ENCODE measurements at regions not wholly inside any gene's neighbourhood (a gene's known extent, or its start where the extent isn't known, plus 50 kb on each side); places are given as distances from the start of the nearest gene placed in this dataset.

- Mint-ChIP-seq H3K27me3 (peaks cover 12 to 48% (median 35%) of the 10 kb centered on the region in 5 donors), H3K4me3 (no peak overlapping the region), H3K27ac (no peak overlapping the region), H3K9me3 (no peaks in the 10 kb centered on the region), H3K36me3 (no peaks in the 10 kb centered on the region), H3K4me1 (peaks cover 0 to 3% (median under 1%) of the 10 kb centered on the region in 4 donors)
- POLR2A ChIA-PET, result no interaction called here
- DNase-seq, result peak in 1 of 10 donors; percentile 6
- ATAC-seq, result peak in 1 of 2 donors; percentile 35
Measured at GRCh38 chr3:10744098-10744465, 71.9 kb upstream of the SLC6A11 start.

- Mint-ChIP-seq H3K4me3 (no peak overlapping the region), H3K27ac (no peak overlapping the region), H3K36me3 (no peaks in the 10 kb centered on the region), H3K27me3 (peaks cover 11 to 35% (median 25%) of the 10 kb centered on the region in 5 donors), H3K4me1 (no peaks in the 10 kb centered on the region), H3K9me3 (no peaks in the 10 kb centered on the region)
- no peak for DNase-seq
- no peak for ATAC-seq
- POLR2A ChIA-PET, result no interaction called here
Measured at GRCh38 chr3:10745392-10745791, 70.6 kb upstream of the SLC6A11 start.

DNA sequence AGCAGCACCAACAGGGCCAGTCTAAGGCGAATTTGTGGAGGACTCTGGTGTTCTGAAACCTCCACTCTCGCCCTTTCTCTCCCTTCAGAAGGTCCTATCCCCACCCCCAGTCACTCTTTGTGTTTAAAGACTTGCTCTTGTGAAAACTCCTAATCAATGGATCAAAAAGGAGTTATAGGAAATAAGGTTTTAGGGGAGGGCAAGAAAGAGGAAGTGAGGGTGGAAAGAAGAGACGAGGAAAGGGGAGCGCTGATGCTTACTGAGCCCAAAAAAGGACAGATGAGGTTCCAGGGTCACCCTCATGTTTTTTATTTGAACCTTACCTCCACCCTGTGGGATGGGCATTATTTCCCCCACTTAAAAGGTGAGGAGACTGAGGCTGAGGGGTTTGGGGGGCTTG is 70.0 kb upstream of the SLC6A11 start:
- ATAC-seq (no peak), DNase-seq (no peak)
- no peaks in the 10 kb centered on the region for H3K4me1 Mint-ChIP-seq
- H3K9me3 Mint-ChIP-seq, result no peaks in the 10 kb centered on the region
- no peak overlapping the region for H3K27ac Mint-ChIP-seq
- H3K36me3 Mint-ChIP-seq, result no peaks in the 10 kb centered on the region
- peaks cover 7 to 29% (median 19%) of the 10 kb centered on the region in 5 donors for H3K27me3 Mint-ChIP-seq
- H3K4me3 Mint-ChIP-seq, result no peak overlapping the region
- POLR2A ChIA-PET, result interaction anchor here (0.6 kb wide), 1 partner anchor 966 kb away, joined by 3 read pairs; no protein-coding TSS in a partner anchor

GRCh38 chr3:10746684-10747083 is 69.3 kb upstream of the SLC6A11 start:
- no peak for ATAC-seq
- no peak overlapping the region for H3K27ac Mint-ChIP-seq
- POLR2A ChIA-PET, result no interaction called here

DNA sequence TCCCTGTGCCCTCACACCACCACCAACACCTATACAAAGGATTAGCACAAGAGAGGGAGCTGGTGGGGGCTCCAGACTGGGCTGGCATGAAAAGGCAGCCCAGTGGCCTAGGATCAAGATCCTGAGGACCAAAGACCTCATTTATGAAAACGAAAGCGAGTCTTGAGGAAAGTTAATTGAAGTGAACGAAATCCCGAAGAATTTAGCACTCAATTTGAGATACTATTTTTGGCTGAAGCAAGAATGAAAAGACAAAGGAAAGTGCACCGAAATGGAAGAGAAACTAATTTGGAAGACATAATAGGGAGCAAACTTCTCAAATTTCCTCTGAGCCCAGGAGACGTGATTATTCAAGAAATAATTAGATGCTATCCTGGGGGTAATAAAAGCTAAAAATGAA is 68.7 kb upstream of the SLC6A11 start:
- Mint-ChIP-seq H3K36me3 (no peaks in the 10 kb centered on the region), H3K27me3 (peaks cover 6 to 22% (median 17%) of the 10 kb centered on the region in 5 donors), H3K27ac (peak overlapping the region in 1 of 10 donors; percentile 71), H3K4me3 (no peak overlapping the region), H3K4me1 (no peaks in the 10 kb centered on the region), H3K9me3 (no peaks in the 10 kb centered on the region)
- no peak for DNase-seq
- no peak for ATAC-seq
- POLR2A ChIA-PET, result no interaction called here

More at GRCh38 chr3:10746684-10747083, 69.3 kb upstream of the SLC6A11 start:
- H3K4me3 Mint-ChIP-seq, result no peak overlapping the region
- H3K4me1 Mint-ChIP-seq, result no peaks in the 10 kb centered on the region
- peaks cover 6 to 25% (median 17%) of the 10 kb centered on the region in 5 donors for H3K27me3 Mint-ChIP-seq
- DNase-seq, result no peak
- no peaks in the 10 kb centered on the region for H3K9me3 Mint-ChIP-seq
- no peaks in the 10 kb centered on the region for H3K36me3 Mint-ChIP-seq

GRCh38 chr3:10748040-10748439 is 68.0 kb upstream of the SLC6A11 start:
- peaks cover 6 to 21% (median 19%) of the 10 kb centered on the region in 5 donors for H3K27me3 Mint-ChIP-seq
- H3K9me3 Mint-ChIP-seq, result no peaks in the 10 kb centered on the region
- H3K36me3 Mint-ChIP-seq, result no peaks in the 10 kb centered on the region
- no peaks in the 10 kb centered on the region for H3K4me1 Mint-ChIP-seq
- no peak overlapping the region for H3K27ac Mint-ChIP-seq
- H3K4me3 Mint-ChIP-seq, result no peak overlapping the region
- DNase-seq, result no peak
- POLR2A ChIA-PET, result no interaction called here
- ATAC-seq, result no peak

GRCh38 chr3:10753964-10754363 is 62.1 kb upstream of the SLC6A11 start:
- H3K36me3 Mint-ChIP-seq, result peaks cover 0 to 8% (median 0%) of the 10 kb centered on the region in 3 donors
- ATAC-seq, result no peak
- H3K27me3 Mint-ChIP-seq, result peaks cover 20 to 57% (median 32%) of the 10 kb centered on the region in 5 donors
- POLR2A ChIA-PET, result no interaction called here
- peak in 7 of 10 donors; percentile 20 to 65 (median 21) for DNase-seq
- no peak overlapping the region for H3K4me3 Mint-ChIP-seq
- H3K9me3 Mint-ChIP-seq, result peaks cover 0 to 17% (median 0%) of the 10 kb centered on the region in 9 donors
- H3K27ac Mint-ChIP-seq, result no peak overlapping the region
- H3K4me1 Mint-ChIP-seq, result no peaks in the 10 kb centered on the region

DNA sequence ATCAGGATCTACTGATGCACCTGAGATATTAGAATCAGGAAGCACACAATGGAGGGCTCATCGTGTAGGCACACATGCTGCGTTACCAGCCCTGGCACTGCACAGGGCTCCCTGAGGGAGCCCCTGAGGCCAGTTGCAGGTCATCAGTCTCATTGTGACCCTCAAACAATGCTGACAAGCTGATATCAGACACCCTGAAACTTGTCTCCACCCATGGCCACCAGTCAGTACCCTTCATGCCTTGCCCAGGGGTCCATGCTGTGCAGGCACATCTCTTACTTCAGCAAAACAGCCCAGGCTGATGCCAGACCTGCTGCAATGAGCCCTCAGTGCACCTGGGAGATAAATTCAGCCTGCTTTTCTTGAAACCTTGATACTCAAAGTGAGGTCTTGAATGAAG is 59.5 kb upstream of the SLC6A11 start:
- POLR2A ChIA-PET, result no interaction called here
- no peak overlapping the region for H3K27ac Mint-ChIP-seq
- peaks cover 26 to 76% (median 45%) of the 10 kb centered on the region in 5 donors for H3K27me3 Mint-ChIP-seq
- no peaks in the 10 kb centered on the region for H3K4me1 Mint-ChIP-seq
- no peak overlapping the region for H3K4me3 Mint-ChIP-seq
- peaks cover 0 to 17% (median 0%) of the 10 kb centered on the region in 9 donors for H3K9me3 Mint-ChIP-seq
- DNase-seq (no peak), ATAC-seq (no peak)
- H3K36me3 Mint-ChIP-seq, result peaks cover 0 to 8% (median 0%) of the 10 kb centered on the region in 3 donors

DNA sequence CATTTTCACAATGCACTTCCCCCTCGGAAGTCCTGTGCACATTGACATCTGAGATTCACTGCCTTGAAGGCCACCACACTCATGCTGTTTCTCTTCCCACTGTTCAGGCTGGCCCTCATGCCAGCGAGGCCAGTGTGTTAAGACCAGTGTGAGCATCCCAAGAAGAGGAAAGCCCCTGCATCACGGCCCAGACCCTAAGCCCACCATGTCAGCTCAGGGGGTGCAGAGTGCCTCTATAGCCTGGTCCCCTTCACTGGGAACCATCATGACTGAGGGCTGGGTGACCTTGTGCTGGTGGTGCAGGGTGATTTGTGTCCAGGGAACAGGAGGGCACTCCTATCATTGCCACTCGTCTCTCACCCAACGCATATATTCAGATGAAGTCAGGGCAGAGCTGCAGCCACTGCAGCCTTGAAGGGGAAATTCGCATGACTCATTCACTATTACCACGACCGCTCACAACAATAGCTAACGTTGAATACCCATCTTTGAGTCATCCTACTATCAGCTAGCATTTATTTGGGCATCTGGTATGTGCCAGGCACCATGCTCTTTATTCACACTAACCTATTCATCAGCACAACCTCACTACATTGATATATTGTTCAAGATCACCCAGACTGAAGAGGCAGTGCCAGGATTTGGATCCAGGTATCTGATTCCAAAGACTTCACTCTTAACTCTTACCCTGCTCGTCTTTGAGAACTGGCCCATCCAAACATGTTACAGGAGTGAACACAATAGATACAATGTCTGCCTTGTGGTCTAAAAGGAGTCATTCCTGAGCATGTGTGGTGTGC is 58.8 kb upstream of the SLC6A11 start:
- no peak for DNase-seq
- no peak overlapping the region for H3K27ac Mint-ChIP-seq
- no peak overlapping the region for H3K4me3 Mint-ChIP-seq
- no peak for ATAC-seq
- peaks cover 27 to 83% (median 46%) of the 10 kb centered on the region in 5 donors for H3K27me3 Mint-ChIP-seq
- peaks cover 0 to 8% (median 0%) of the 10 kb centered on the region in 3 donors for H3K36me3 Mint-ChIP-seq
- POLR2A ChIA-PET, result no interaction called here
- H3K9me3 Mint-ChIP-seq, result peaks cover 0 to 17% (median 0%) of the 10 kb centered on the region in 9 donors
- no peaks in the 10 kb centered on the region for H3K4me1 Mint-ChIP-seq

- Mint-ChIP-seq H3K36me3 (peaks cover 0 to 8% (median 0%) of the 10 kb centered on the region in 3 donors), H3K9me3 (peaks cover 0 to 17% (median 0%) of the 10 kb centered on the region in 9 donors), H3K27ac (no peak overlapping the region), H3K4me1 (no peaks in the 10 kb centered on the region), H3K4me3 (no peak overlapping the region), H3K27me3 (peaks cover 27 to 82% (median 43%) of the 10 kb centered on the region in 5 donors)
- ATAC-seq, result no peak
- no peak for DNase-seq
- POLR2A ChIA-PET, result no interaction called here
Measured at GRCh38 chr3:10757821-10758130, 58.3 kb upstream of the SLC6A11 start.

DNA sequence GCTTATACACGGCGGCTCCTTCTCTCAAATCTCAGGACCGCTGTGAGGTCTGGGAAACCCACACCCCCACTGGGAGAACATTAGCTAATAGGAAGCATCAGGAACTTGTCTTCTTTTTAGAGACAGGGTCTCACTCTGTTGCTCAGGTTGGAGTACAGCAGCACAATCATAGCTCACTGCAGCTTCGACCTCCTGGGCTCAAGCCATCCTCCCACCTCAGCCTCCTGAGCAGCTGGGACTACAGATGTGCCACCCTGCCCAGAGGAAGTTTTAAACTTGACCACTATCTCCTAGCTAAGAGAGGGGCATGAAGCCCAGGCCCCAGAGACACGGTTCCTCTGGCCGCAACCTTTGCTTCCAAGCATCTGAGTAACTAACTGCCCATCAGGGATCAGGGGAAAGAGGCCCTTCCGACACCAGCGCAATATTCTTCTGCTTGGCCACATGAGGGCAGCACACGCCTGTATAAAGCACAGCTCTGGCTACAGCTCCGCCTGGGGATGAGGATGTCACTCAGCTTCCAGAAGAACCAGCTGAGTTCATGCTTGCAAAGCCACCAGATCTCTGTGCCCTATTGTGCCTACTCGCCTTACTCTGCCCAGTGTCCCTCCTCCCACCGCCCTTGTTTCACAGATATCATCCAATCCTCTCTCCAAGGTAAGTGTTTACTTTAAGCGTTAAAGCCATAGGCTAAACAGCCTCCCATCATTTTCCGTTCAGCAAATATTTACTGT is 57.6 kb upstream of the SLC6A11 start:
- peak in 9 of 10 donors; percentile 11 to 67 (median 25) for DNase-seq
- Mint-ChIP-seq H3K27ac (no peak overlapping the region), H3K36me3 (peaks cover 0 to 6% (median 0%) of the 10 kb centered on the region in 3 donors), H3K9me3 (peaks cover 0 to 13% (median 0%) of the 10 kb centered on the region in 9 donors), H3K27me3 (peaks cover 21 to 79% (median 40%) of the 10 kb centered on the region in 5 donors), H3K4me3 (no peak overlapping the region), H3K4me1 (no peaks in the 10 kb centered on the region)
- ATAC-seq, result peak; percentile 61 to 64
- POLR2A ChIA-PET, result no interaction called here

- no peaks in the 10 kb centered on the region for H3K36me3 Mint-ChIP-seq
- H3K27me3 Mint-ChIP-seq, result peaks cover 16 to 78% (median 37%) of the 10 kb centered on the region in 5 donors
- H3K9me3 Mint-ChIP-seq, result peaks cover 0 to 4% (median 0%) of the 10 kb centered on the region in 9 donors
- POLR2A ChIA-PET, result no interaction called here
- DNase-seq, result no peak
- H3K27ac Mint-ChIP-seq, result no peak overlapping the region
- H3K4me1 Mint-ChIP-seq, result no peaks in the 10 kb centered on the region
- no peak overlapping the region for H3K4me3 Mint-ChIP-seq
- no peak for ATAC-seq
Measured at GRCh38 chr3:10759495-10759894, 56.5 kb upstream of the SLC6A11 start.

DNA sequence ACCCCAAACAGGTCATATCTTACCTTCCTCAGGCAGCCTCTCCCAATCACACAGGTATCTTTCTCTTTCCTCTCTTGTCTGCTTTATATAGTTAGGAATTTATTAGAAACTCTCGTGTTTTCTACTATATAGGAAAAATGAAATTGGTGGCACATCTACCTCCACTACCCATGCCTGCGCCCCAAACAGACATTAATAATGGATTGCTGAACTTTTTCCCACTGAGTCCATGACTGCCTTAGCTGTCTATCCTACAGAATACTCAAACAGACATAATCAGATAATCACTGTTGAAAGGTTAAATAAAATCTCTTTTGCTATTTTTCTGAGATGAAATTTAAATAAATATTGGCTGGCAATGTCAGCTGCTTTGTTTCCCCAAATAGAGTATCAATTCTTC is 55.8 kb upstream of the SLC6A11 start:
- H3K9me3 Mint-ChIP-seq, result no peaks in the 10 kb centered on the region
- no peak overlapping the region for H3K27ac Mint-ChIP-seq

More for the DNA sequence above, 55.8 kb upstream of the SLC6A11 start:
- POLR2A ChIA-PET, result no interaction called here
- H3K36me3 Mint-ChIP-seq, result no peaks in the 10 kb centered on the region
- DNase-seq (no peak), ATAC-seq (no peak)
- peaks cover 16 to 72% (median 30%) of the 10 kb centered on the region in 5 donors for H3K27me3 Mint-ChIP-seq
- no peak overlapping the region for H3K4me3 Mint-ChIP-seq
- no peaks in the 10 kb centered on the region for H3K4me1 Mint-ChIP-seq

Measured in naive thymus-derived CD8-positive, alpha-beta T cell (primary cell).